Lung (tissue), 11 donors: ENCODE measurements at regions not wholly inside any gene's neighbourhood (a gene's known extent, or its start where the extent isn't known, plus 50 kb on each side); places are given as distances from the start of the nearest gene placed in this dataset.

Experiments
- ATAC-seq: fragments of 200-7000 bp; cut with Tn5 transposase; one replicate; pipeline ENCODE4 v1.9.1; 2020; ENCODE audit warnings: moderate number of reproducible peaks; ENCODE audit not compliant: insufficient read depth, low FRiP score
- DNase-seq, 3 donors: peaks; one replicate each; pipeline ENCODE4 v3.0.0-alpha.2; 2013 to 2017
- H3K27ac ChIP-seq, 2 donors: one replicate each; pipeline ENCODE4 v1.5.1; 2013; ENCODE audit warnings: mild to moderate bottlenecking in 2 of 2, moderate library complexity in 2 of 2, control low read depth in 1 of 2, inconsistent platforms in 1 of 2, low read depth in 1 of 2, low read length in 1 of 2
- H3K27me3 ChIP-seq, 3 donors: one replicate each; pipeline ENCODE4 v1.5.1; 2013; ENCODE audit warnings: low read length in 2 of 3; ENCODE audit not compliant: control insufficient read depth in 3 of 3, insufficient read depth in 3 of 3
- H3K36me3 ChIP-seq, 4 donors: one replicate each; pipeline ENCODE4 v1.5.1; 2013; ENCODE audit warnings: low read length in 4 of 4, mild to moderate bottlenecking in 1 of 4, moderate library complexity in 1 of 4; ENCODE audit not compliant: control insufficient read depth in 4 of 4, insufficient read depth in 4 of 4
- H3K4me1 ChIP-seq, 5 donors: one replicate each; pipeline ENCODE4 v1.5.1; 2013; ENCODE audit warnings: low read length in 5 of 5, mild to moderate bottlenecking in 2 of 5, moderate library complexity in 1 of 5; ENCODE audit not compliant: control insufficient read depth in 5 of 5, insufficient read depth in 5 of 5
- H3K4me3 ChIP-seq: one replicate; pipeline ENCODE4 v1.5.1; 2013; ENCODE audit warnings: mild to moderate bottlenecking, control low read depth, moderate library complexity
- H3K9ac ChIP-seq, 2 donors: one replicate each; pipeline ENCODE4 v1.5.1; 2013; ENCODE audit warnings: low read length in 2 of 2, control low read depth in 1 of 2; ENCODE audit not compliant: insufficient read depth in 1 of 2
- H3K9me3 ChIP-seq, 4 donors: one replicate each; pipeline ENCODE4 v1.5.1; 2013; ENCODE audit warnings: low read length in 3 of 4, mild to moderate bottlenecking in 1 of 4, moderate library complexity in 1 of 4; ENCODE audit not compliant: control insufficient read depth in 4 of 4, insufficient read depth in 3 of 4
- WGBS, 2 donors: extraction: QIAGEN DNeasy Blood & Tissue Kit; methylation state at CpG; one replicate each; pipeline ENCODE4 v1.1.7; 2013; 5-methylcytosine and 5-hydroxymethylcytosine counted together
- TF ChIP-seq, protein P1 (sequence below): IDR thresholded peaks from 2 replicates; pipeline ENCODE4 v1.5.1; 2012; ENCODE audit warnings: mild to moderate bottlenecking; ENCODE audit errors: control extremely low read depth, extremely low read depth
- donor health status: control.
- donor health status: control.
- donor health status: Bipolar disorder and iron deficiency.
- donor health status: healthy.
- donor health status: DM: yes; HTN: yes; CAD: no.

DNA sequence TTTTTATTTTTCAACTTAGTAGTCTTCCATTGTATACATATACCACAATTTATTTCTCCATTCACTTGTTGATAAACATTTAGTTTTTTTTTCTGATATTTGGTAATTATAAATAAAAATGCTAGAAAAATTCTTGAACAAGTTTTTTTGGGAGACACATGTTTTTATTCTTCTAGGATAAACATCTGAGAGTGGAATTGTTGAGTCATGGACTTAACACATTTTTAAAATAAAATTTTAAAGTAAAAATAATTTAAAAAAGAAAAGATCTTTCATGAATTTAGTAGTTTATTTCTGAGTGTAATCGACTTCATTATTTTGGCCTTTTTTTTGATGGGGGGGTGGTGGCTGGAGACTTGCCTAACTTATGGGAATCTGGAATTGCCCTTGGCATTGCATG is 391.1 kb downstream of the KCNJ2 start:
- peaks cover 0 to 8% (median 4%) of the 10 kb centered on the region in 5 donors for H3K4me1 ChIP-seq
- ATAC-seq: no peak

DNA sequence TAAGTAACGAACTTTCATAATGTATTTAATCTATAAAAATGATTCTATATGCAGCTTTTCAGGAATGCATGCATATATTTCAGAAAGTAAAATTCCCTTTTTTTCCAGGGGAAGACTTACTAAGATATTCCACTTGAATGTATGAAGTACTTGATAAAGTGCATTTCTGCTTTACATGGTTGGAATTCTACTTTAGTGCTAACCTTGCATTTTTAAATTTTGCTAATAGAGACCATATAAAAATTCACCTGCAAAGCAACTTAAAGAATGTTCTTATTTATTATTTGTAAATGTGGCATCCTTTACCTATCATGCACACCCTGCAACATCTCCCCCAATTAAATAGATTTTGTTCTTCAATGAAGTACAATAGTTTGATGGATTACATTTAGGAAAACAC is 392.8 kb downstream of the KCNJ2 start:
- TF ChIP-seq, protein P1, sequence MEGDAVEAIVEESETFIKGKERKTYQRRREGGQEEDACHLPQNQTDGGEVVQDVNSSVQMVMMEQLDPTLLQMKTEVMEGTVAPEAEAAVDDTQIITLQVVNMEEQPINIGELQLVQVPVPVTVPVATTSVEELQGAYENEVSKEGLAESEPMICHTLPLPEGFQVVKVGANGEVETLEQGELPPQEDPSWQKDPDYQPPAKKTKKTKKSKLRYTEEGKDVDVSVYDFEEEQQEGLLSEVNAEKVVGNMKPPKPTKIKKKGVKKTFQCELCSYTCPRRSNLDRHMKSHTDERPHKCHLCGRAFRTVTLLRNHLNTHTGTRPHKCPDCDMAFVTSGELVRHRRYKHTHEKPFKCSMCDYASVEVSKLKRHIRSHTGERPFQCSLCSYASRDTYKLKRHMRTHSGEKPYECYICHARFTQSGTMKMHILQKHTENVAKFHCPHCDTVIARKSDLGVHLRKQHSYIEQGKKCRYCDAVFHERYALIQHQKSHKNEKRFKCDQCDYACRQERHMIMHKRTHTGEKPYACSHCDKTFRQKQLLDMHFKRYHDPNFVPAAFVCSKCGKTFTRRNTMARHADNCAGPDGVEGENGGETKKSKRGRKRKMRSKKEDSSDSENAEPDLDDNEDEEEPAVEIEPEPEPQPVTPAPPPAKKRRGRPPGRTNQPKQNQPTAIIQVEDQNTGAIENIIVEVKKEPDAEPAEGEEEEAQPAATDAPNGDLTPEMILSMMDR: no peak
- DNase-seq (no peak), ATAC-seq (no peak)
- H3K4me1 ChIP-seq: peaks cover 0 to 8% (median 4%) of the 10 kb centered on the region in 5 donors
- H3K36me3 ChIP-seq: no peaks in the 10 kb centered on the region
- 90 to 96% methylated on average over 1 of the region's 1 CpG for WGBS, 2 donors
- H3K9me3 ChIP-seq: no peaks in the 10 kb centered on the region
- H3K4me3 ChIP-seq: no peak overlapping the region
- H3K27ac ChIP-seq: no peak overlapping the region
- no peaks in the 10 kb centered on the region for H3K27me3 ChIP-seq
- H3K9ac ChIP-seq: no peak overlapping the region

More for the DNA sequence above, 391.1 kb downstream of the KCNJ2 start:
- H3K36me3 ChIP-seq: no peaks in the 10 kb centered on the region
- TF ChIP-seq, protein P1: no peak
- H3K4me3 ChIP-seq: no peak overlapping the region
- no peak for DNase-seq
- H3K27ac ChIP-seq: no peak overlapping the region
- 91 to 100% methylated on average over 1 of the region's 1 CpG for WGBS, 2 donors
- no peak overlapping the region for H3K9ac ChIP-seq
- H3K27me3 ChIP-seq: no peaks in the 10 kb centered on the region
- no peaks in the 10 kb centered on the region for H3K9me3 ChIP-seq

DNA sequence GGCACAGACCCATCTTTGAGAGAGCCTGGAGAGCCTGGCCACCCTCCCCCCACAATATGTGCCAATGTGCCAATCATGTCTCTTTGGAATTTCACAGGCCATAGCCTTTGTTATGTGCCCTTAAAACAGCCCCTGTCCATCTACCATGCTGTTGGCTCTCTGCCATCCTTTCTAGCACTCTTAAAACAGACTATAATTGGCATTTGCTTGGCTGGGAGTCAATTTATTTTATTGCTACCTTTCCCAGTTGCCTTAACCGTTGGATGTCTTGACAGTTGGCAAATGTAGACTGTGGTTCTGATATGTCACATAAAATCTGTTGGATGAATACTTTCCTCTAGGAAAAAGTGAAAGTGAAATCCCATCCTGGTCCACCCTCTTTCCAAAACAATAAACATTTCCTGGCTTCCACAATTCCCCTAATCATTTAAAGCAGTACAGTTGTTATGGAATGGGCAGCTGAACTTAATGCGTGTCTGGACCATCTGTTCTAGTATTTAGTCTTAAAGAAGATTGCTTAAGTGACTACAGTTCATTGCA is 394.0 kb downstream of the KCNJ2 start:
- no peak overlapping the region for H3K4me3 ChIP-seq
- ATAC-seq: no peak
- DNase-seq: peak; percentile 16 to 83 (median 81)
- peaks cover 0 to 8% (median 4%) of the 10 kb centered on the region in 5 donors for H3K4me1 ChIP-seq
- H3K27me3 ChIP-seq: no peaks in the 10 kb centered on the region
- H3K9ac ChIP-seq: no peak overlapping the region
- peak overlapping the region in 1 of 2 donors; percentile 42 for H3K27ac ChIP-seq
- TF ChIP-seq, protein P1: no peak
- H3K36me3 ChIP-seq: no peaks in the 10 kb centered on the region
- no peaks in the 10 kb centered on the region for H3K9me3 ChIP-seq
- WGBS, 2 donors: 46 to 61% methylated on average over 2 of the region's 2 CpGs
